GM12878 (cell line): ENCODE measurements at regions not wholly inside any gene's neighbourhood (a gene's known extent, or its start where the extent isn't known, plus 50 kb on each side); places are given as distances from the start of the nearest gene placed in this dataset.

Source experiments
- ATAC-seq: fragments of 200-7000 bp; cut with Tn5 transposase; 3 replicates; pipeline ENCODE4 v1.9.1; 2020; ENCODE audit warnings: mild to moderate bottlenecking, moderate library complexity
- BruUV-seq: library from RNA; stranded (reverse); fragments of 400-500 nt; replicated peaks from 2 replicates; lab custom pipeline; 2021; lab: Mats Ljungman, UMichigan
- CTCF ChIA-PET: fragments of 300-600 bp; sonication (Branson Sonifier 250); formaldehyde crosslinking; extraction: SDS; loops from one replicate; lab custom pipeline; 2021; ENCODE audit warnings: inconsistent platforms; lab: Yijun Ruan, JAX
- POLR2A ChIA-PET: fragments of 350-600 bp; formaldehyde crosslinking; extraction: SDS; loops from one replicate; lab custom pipeline; 2021; ENCODE audit warnings: inconsistent platforms; lab: Charles Lee
- RAD21 ChIA-PET: fragments of 300-600 bp; sonication (Branson Sonifier 250); formaldehyde crosslinking; loops from one replicate; lab custom pipeline; 2023; ENCODE audit warnings: antibody characterized with exemption; ENCODE audit not compliant: unreplicated experiment; lab: Charles Lee
- SMC1A ChIA-PET: fragments of 300-600 bp; sonication (Branson Sonifier 250); formaldehyde crosslinking; loops from one replicate; lab custom pipeline; 2023; ENCODE audit not compliant: unreplicated experiment, uncharacterized antibody; lab: Charles Lee
- DNase-seq: peaks from one replicate; pipeline ENCODE4 v3.0.0-alpha.2; 2011; ENCODE audit warnings: low read depth, low spot score
- FAIRE-seq: peaks from 3 replicates; lab custom pipeline; 2011; peaks lifted over from hg19 to GRCh38; lab: Jason Lieb, UNC
- H2AFZ ChIP-seq: 2 replicates; pipeline ENCODE4 v1.6.0; 2011; ENCODE audit warnings: low read depth, low read length, control low read depth; ENCODE audit not compliant: control insufficient read depth
- H3K27ac ChIP-seq: 2 replicates; pipeline ENCODE4 v1.5.1; 2011; ENCODE audit warnings: control low read depth; ENCODE audit not compliant: control insufficient read depth, insufficient read depth
- H3K27me3 ChIP-seq, 2 experiments: replicated peaks in 1 of 2; 2 replicates each; pipeline versions ENCODE4 v1.6.0 to v1.6.1; 2011; ENCODE audit warnings: low read length in 1 of 2; ENCODE audit not compliant: control insufficient read depth in 2 of 2, insufficient read depth in 2 of 2
- H3K36me3 ChIP-seq, 2 experiments: 2 replicates each; pipeline ENCODE4 v1.5.1; 2011; ENCODE audit warnings: low read length in 1 of 2; ENCODE audit not compliant: control insufficient read depth in 2 of 2, insufficient read depth in 2 of 2
- H3K4me1 ChIP-seq: 2 replicates; pipeline ENCODE4 v1.6.1; 2011; ENCODE audit warnings: mild to moderate bottlenecking, low read length, moderate library complexity, mixed read lengths; ENCODE audit not compliant: control insufficient read depth, insufficient read depth
- H3K4me2 ChIP-seq: 2 replicates; pipeline ENCODE4 v1.6.0; 2011; ENCODE audit warnings: control low read depth; ENCODE audit not compliant: control insufficient read depth, insufficient read depth
- H3K4me3 ChIP-seq: fragments of 200-600 bp; sonication (generic); 2 replicates; pipeline ENCODE4 v1.5.1; 2016
- H3K79me2 ChIP-seq: 2 replicates; pipeline ENCODE4 v1.6.0; 2011; ENCODE audit warnings: low read length; ENCODE audit not compliant: control insufficient read depth, insufficient read depth
- H3K9ac ChIP-seq: 2 replicates; pipeline ENCODE4 v1.8.0; 2011; ENCODE audit warnings: low read length, control low read depth, mixed read lengths; ENCODE audit not compliant: control insufficient read depth, insufficient read depth
- H3K9me3 ChIP-seq: replicated peaks from 3 replicates; pipeline ENCODE4 v1.5.1; 2011; ENCODE audit warnings: mild to moderate bottlenecking, low read length; ENCODE audit not compliant: control insufficient read depth, insufficient read depth
- H4K20me1 ChIP-seq: 2 replicates; pipeline ENCODE4 v1.6.0; 2011; ENCODE audit not compliant: control insufficient read depth, insufficient read depth
- CEBPZ ChIP-seq: fragments of 150-350 bp; IDR thresholded peaks from 2 replicates; pipeline ENCODE4 v1.6.1; 2016; ENCODE audit warnings: low read depth, low read length
- CHD2 ChIP-seq: IDR thresholded peaks from 2 replicates; pipeline ENCODE4 v1.6.1; 2011; ENCODE audit warnings: low read depth, low read length, improper control_type of control experiment, borderline replicate concordance
- HDAC6 ChIP-seq: fragments of 200-600 bp; sonication (generic); IDR thresholded peaks from one replicate; pipeline ENCODE4 v1.8.0; 2017; ENCODE audit warnings: antibody characterized with exemption; ENCODE audit not compliant: unreplicated experiment
- HDGF ChIP-seq: fragments of 450-650 bp; IDR thresholded peaks from 2 replicates; pipeline ENCODE4 v1.6.1; 2016; ENCODE audit warnings: antibody characterized with exemption
- IRF5 ChIP-seq: fragments of 450-650 bp; IDR thresholded peaks from 2 replicates; pipeline ENCODE4 v1.6.1; 2017; ENCODE audit warnings: borderline replicate concordance
- JUNB ChIP-seq: IDR thresholded peaks from 2 replicates; pipeline ENCODE4 v1.6.1; 2016; ENCODE audit warnings: antibody characterized with exemption, mild to moderate bottlenecking
- MEF2B ChIP-seq: fragments of 450-650 bp; IDR thresholded peaks from 2 replicates; pipeline ENCODE4 v1.6.1; 2018; ENCODE audit warnings: mild to moderate bottlenecking, moderate library complexity; ENCODE audit not compliant: partially characterized antibody, poor library complexity, severe bottlenecking
- RAD51 ChIP-seq: fragments of 450-650 bp; IDR thresholded peaks from 2 replicates; pipeline ENCODE4 v1.6.1; 2016; ENCODE audit warnings: moderate library complexity, mild to moderate bottlenecking, inconsistent platforms
- SKIL ChIP-seq: fragments of 450-650 bp; IDR thresholded peaks from 2 replicates; pipeline ENCODE4 v1.6.1; 2017; ENCODE audit warnings: mild to moderate bottlenecking, low read depth, inconsistent platforms; ENCODE audit not compliant: poor library complexity, severe bottlenecking
- WGBS: methylation state at CpG from one replicate; pipeline ENCODE4 v1.1.6; 2016; ENCODE audit warnings: low lambda C conversion rate; ENCODE audit not compliant: insufficient replicate concordance, insufficient coverage; ENCODE audit errors: missing lambda C conversion rate; 5-methylcytosine and 5-hydroxymethylcytosine counted together
- in situ Hi-C: fragments of 300-500 bp; cut with MboI; formaldehyde crosslinking; loops from 9 replicates; pipeline ENCODE4 v1.14.3; 2018; ENCODE audit warnings: mixed read lengths
- intact Hi-C: fragments of 100-400 bp; cut with micrococcal nuclease; formaldehyde crosslinking; loops from one replicate; pipeline ENCODE4 v1.14.2; 2022; ENCODE audit not compliant: unreplicated experiment

DNA sequence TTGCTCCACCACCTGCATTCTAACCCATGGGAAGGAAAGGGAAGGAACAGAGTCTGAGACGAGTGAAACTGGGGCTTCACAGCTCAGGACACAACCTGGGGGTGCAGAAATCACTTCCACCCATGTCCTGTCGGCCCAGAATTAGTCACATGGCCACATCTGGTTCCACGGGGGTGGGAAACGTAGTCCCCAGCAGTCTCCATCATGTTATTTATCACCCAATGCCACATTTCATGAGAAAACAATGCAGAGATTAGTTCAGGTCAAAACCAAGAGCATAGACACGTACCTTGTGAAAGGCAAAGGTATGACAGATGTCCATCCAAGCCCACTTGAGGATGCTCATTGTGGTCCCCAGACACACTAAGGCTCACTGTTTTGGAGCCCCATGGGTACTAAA, 125.1 kb downstream of the MED10 start:
- H3K4me3 ChIP-seq: no peak overlapping the region
- no peaks in the 10 kb centered on the region for H3K27me3 ChIP-seq
- H4K20me1 ChIP-seq: no peaks in the 10 kb centered on the region
- ChIA-PET RAD21 (interaction anchor here (0.7 to 1.5 kb wide), 2 partner anchors 17 to 23 kb away, joined by 3 read pairs; no protein-coding TSS in a partner anchor), SMC1A (interaction anchor here (1.4 to 3.5 kb wide), 3 partner anchors 15 to 22 kb away, joined by 3 to 31 read pairs (median 4); no protein-coding TSS in a partner anchor), CTCF (no interaction called here), POLR2A (no interaction called here)
- FAIRE-seq (no peak), ATAC-seq (no peak), DNase-seq (no peak)
- no peaks in the 10 kb centered on the region for H3K79me2 ChIP-seq
- no peak overlapping the region for H3K4me2 ChIP-seq
- no peaks in the 10 kb centered on the region; the same call in 2 of the 3 replicates for H3K9me3 ChIP-seq
- H3K9ac ChIP-seq: no peak overlapping the region
- TF ChIP-seq JUNB: no peak
- no peak for TF ChIP-seq CHD2
- no peak for TF ChIP-seq SKIL
- TF ChIP-seq HDGF: no peak
- in situ Hi-C loops: no loop called here
- no TSS peak for BruUV-seq
- no peak overlapping the region for H3K27ac ChIP-seq
- WGBS: 4% methylated on average over 5 of the region's 5 CpGs
- intact Hi-C loops: no loop called here
- no peaks in the 10 kb centered on the region for H3K4me1 ChIP-seq
- no peaks in the 10 kb centered on the region for H3K36me3 ChIP-seq
- no peak overlapping the region for H2AFZ ChIP-seq

- H3K36me3 ChIP-seq: no peaks in the 10 kb centered on the region
- H3K4me2 ChIP-seq: no peak overlapping the region
- ATAC-seq (no peak), FAIRE-seq (no peak), DNase-seq (no peak)
- no peaks in the 10 kb centered on the region for H4K20me1 ChIP-seq
- no TSS peak for BruUV-seq
- H3K79me2 ChIP-seq: no peaks in the 10 kb centered on the region
- H3K9ac ChIP-seq: no peak overlapping the region
- H3K4me3 ChIP-seq: no peak overlapping the region
- ChIA-PET SMC1A (interaction anchor here (1.0 to 3.5 kb wide), 5 partner anchors 15 to 23 kb away, joined by 3 to 31 read pairs (median 3); no protein-coding TSS in a partner anchor), POLR2A (no interaction called here), CTCF (interaction anchor here (1.3 kb wide), 1 partner anchor 14 kb away, joined by 3 read pairs; no protein-coding TSS in a partner anchor), RAD21 (interaction anchor here (0.6 to 2.5 kb wide), 4 partner anchors 15 to 136 kb away, joined by 3 to 16 read pairs (median 3); no protein-coding TSS in a partner anchor)
- H3K27ac ChIP-seq: no peak overlapping the region
- H2AFZ ChIP-seq: no peak overlapping the region
- no peaks in the 10 kb centered on the region for H3K27me3 ChIP-seq
- H3K9me3 ChIP-seq: no peaks in the 10 kb centered on the region; the same call in 2 of the 3 replicates
- intact Hi-C loops (no loop called here), in situ Hi-C loops (no loop called here)
- WGBS: 27% methylated on average over 6 of the region's 6 CpGs
- H3K4me1 ChIP-seq: no peaks in the 10 kb centered on the region
- TF ChIP-seq HDAC6: no peak
- no peak for TF ChIP-seq RAD51
- no peak for TF ChIP-seq IRF5
- no peak for TF ChIP-seq MEF2B
- TF ChIP-seq CEBPZ: no peak
Observed at GRCh38 chr5:6252581-6252980, 125.8 kb downstream of the MED10 start.
